ENCODE measurements at regions not wholly inside any gene's neighbourhood (a gene's known extent, or its start where the extent isn't known, plus 50 kb on each side); places are given as distances from the start of the nearest gene placed in this dataset.

GRCh38 chr3:152891678-152892077, 56.7 kb downstream of the P2RY1 start:
- Histone ChIP-seq H3K4me1 (no peaks in the 10 kb centered on the region), H3K36me3 (no peaks in the 10 kb centered on the region), H3K27me3 (no peaks in the 10 kb centered on the region), H3K9me3 (no peaks in the 10 kb centered on the region), H3K4me3 (no peak overlapping the region), H3K27ac (no peak overlapping the region)
- TF ChIP-seq POLR2AphosphoS5 (IDR thresholded peaks at IDR 0.05): no peak
- TF ChIP-seq POLR2A (IDR thresholded peaks at IDR 0.05): no peak
- TF ChIP-seq CTCF (IDR thresholded peaks at IDR 0.05): no peak
- intact Hi-C loops (cut with DNase I; ENCODE audit: low total_unique reads): no loop called here
- DNase-seq (ENCODE audit: low spot score in 2 of 2): no peak

GRCh38 chr3:152892446-152892845, 57.5 kb downstream of the P2RY1 start:
- intact Hi-C loops (cut with DNase I; ENCODE audit: low total_unique reads): no loop called here
- TF ChIP-seq POLR2AphosphoS5 (IDR thresholded peaks at IDR 0.05) (no peak), CTCF (IDR thresholded peaks at IDR 0.05) (no peak), POLR2A (IDR thresholded peaks at IDR 0.05) (no peak)
- DNase-seq (ENCODE audit: low spot score in 2 of 2): no peak
- Histone ChIP-seq H3K4me1 (no peaks in the 10 kb centered on the region), H3K4me3 (no peak overlapping the region), H3K27me3 (no peaks in the 10 kb centered on the region), H3K27ac (no peak overlapping the region), H3K36me3 (no peaks in the 10 kb centered on the region), H3K9me3 (no peaks in the 10 kb centered on the region)

GRCh38 chr3:152893647-152894046, 58.7 kb downstream of the P2RY1 start:
- no peaks in the 10 kb centered on the region for H3K9me3 ChIP-seq
- no peak for DNase-seq (ENCODE audit: low spot score in 2 of 2)
- no peaks in the 10 kb centered on the region for H3K36me3 ChIP-seq
- H3K4me3 ChIP-seq: no peak overlapping the region
- TF ChIP-seq POLR2AphosphoS5 (IDR thresholded peaks at IDR 0.05): no peak
- no peak for TF ChIP-seq POLR2A (IDR thresholded peaks at IDR 0.05)
- no peak for TF ChIP-seq CTCF (IDR thresholded peaks at IDR 0.05)
- no peaks in the 10 kb centered on the region for H3K27me3 ChIP-seq
- intact Hi-C loops (cut with DNase I; ENCODE audit: low total_unique reads): no loop called here
- H3K4me1 ChIP-seq: no peaks in the 10 kb centered on the region
- H3K27ac ChIP-seq: no peak overlapping the region

GRCh38 chr3:152899306-152899705, 64.4 kb downstream of the P2RY1 start:
- no peak for DNase-seq (ENCODE audit: low spot score in 2 of 2)
- Histone ChIP-seq H3K27ac (no peak overlapping the region), H3K27me3 (no peaks in the 10 kb centered on the region), H3K4me3 (no peak overlapping the region), H3K4me1 (no peaks in the 10 kb centered on the region), H3K36me3 (no peaks in the 10 kb centered on the region), H3K9me3 (no peaks in the 10 kb centered on the region)
- intact Hi-C loops (cut with DNase I; ENCODE audit: low total_unique reads): no loop called here
- TF ChIP-seq POLR2AphosphoS5 (IDR thresholded peaks at IDR 0.05) (no peak), CTCF (IDR thresholded peaks at IDR 0.05) (no peak), POLR2A (IDR thresholded peaks at IDR 0.05) (no peak)

- TF ChIP-seq POLR2AphosphoS5 (IDR thresholded peaks at IDR 0.05) (no peak), CTCF (IDR thresholded peaks at IDR 0.05) (no peak), POLR2A (IDR thresholded peaks at IDR 0.05) (no peak)
- DNase-seq (ENCODE audit: low spot score in 2 of 2): no peak
- intact Hi-C loops (cut with DNase I; ENCODE audit: low total_unique reads): no loop called here
- H3K4me1 ChIP-seq: no peaks in the 10 kb centered on the region
- no peaks in the 10 kb centered on the region for H3K36me3 ChIP-seq
- no peaks in the 10 kb centered on the region for H3K9me3 ChIP-seq
- no peak overlapping the region for H3K27ac ChIP-seq
- no peak overlapping the region for H3K4me3 ChIP-seq
- no peaks in the 10 kb centered on the region for H3K27me3 ChIP-seq
Observed at GRCh38 chr3:152902141-152902669, 67.3 kb downstream of the P2RY1 start.
